ENCODE measurements at regions not wholly inside any gene's neighbourhood (a gene's known extent, or its start where the extent isn't known, plus 50 kb on each side); places are given as distances from the start of the nearest gene placed in this dataset.

- no peak for TF ChIP-seq MAX (IDR thresholded peaks at IDR 0.05; ENCODE audit: low read depth, low read length)
- TF ChIP-seq POLR2A (IDR thresholded peaks at IDR 0.05; ENCODE audit: extremely low read depth, insufficient read length): no peak
- no peak for TF ChIP-seq CTCF (IDR thresholded peaks at IDR 0.05; ENCODE audit: low read depth, low read length)
- no peak for TF ChIP-seq MYC (IDR thresholded peaks at IDR 0.05; ENCODE audit: low read depth, low read length)
These were observed 182.1 kb upstream of the SIX2 start for GRCh38 chr2:45191146-45191863.

Measured in NB4 (cell line).